ENCODE measurements at regions not wholly inside any gene's neighbourhood (a gene's known extent, or its start where the extent isn't known, plus 50 kb on each side); places are given as distances from the start of the nearest gene placed in this dataset.
A peak's percentile ranks its signal among the peaks of the same experiment; 100 is the strongest.

DNA sequence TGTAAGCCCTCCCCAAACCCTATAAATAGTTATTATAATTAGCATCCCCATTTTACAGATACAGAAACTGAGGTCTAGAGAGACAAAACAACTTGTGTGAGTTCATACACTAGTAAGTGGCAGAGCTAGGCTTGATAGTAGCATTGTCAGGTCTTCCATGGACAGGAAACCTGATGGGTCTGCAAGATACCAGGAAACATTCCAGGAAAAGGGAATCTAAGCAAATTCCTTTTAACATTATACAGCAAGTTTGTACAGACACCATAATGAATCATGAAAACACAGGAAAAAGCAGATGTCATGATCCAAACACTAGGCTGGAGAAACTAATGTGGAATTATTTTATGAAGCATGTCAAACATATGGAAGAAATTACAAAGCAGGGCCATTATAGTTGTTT, 89.1 kb upstream of the KCNK2 start:
- no peak overlapping the region for H3K9ac ChIP-seq (ENCODE audit: low read depth, low read length)
- CTCF ChIA-PET = no interaction called here
- peak overlapping the region; percentile 75 for H2BK5ac ChIP-seq (ENCODE audit: low read depth, low read length, poor library complexity, severe bottlenecking)
- H2AFZ ChIP-seq (replicated peaks; ENCODE audit: low read length, poor library complexity) = no peak overlapping the region
- H3K4me3 ChIP-seq (ENCODE audit: insufficient read depth, low read depth, low read length) = no peak overlapping the region
- peak overlapping the region; percentile 89; the same call in 2 of the 3 replicates for H2BK15ac ChIP-seq (ENCODE audit: low read depth, low read length)
- POLR2A ChIA-PET (ENCODE audit: unreplicated experiment) = no interaction called here
- 0 out of 2 replicates have a peak, but pooled peaks cover 3% of the 10 kb centered on the region for H3K9me1 ChIP-seq (ENCODE audit: insufficient read depth, low read length)
- no peak overlapping the region for H2AK9ac ChIP-seq (replicated peaks; ENCODE audit: low read depth, low read length, poor library complexity)
- peaks cover 7% of the 10 kb centered on the region; the same call in 1 of the 2 replicates for H3K4me1 ChIP-seq (ENCODE audit: control insufficient read depth, insufficient read depth, low read length)
- no peaks in the 10 kb centered on the region for H3K9me3 ChIP-seq (ENCODE audit: control insufficient read depth, insufficient read depth, low read length)
- no peaks in the 10 kb centered on the region for H4K20me1 ChIP-seq (ENCODE audit: insufficient read depth, low read length)
- intact Hi-C loops (cut with micrococcal nuclease) = no loop called here
- peak overlapping the region; percentile 72; the same call in 1 of the 2 replicates for H3K4ac ChIP-seq (ENCODE audit: low read depth, low read length)
- peak overlapping the region; percentile 30 to 68; a peak in 2 of 4 replicates for H4K8ac ChIP-seq (ENCODE audit: low read depth in 2 of 2, low read length in 2 of 2)
- peak overlapping the region; percentile 53; the same call in 1 of the 2 replicates for H4K91ac ChIP-seq (ENCODE audit: insufficient read depth, low read depth, low read length)
- H3K56ac ChIP-seq (ENCODE audit: extremely low read depth, insufficient read depth, low read length) = no peak overlapping the region
- ATAC-seq (ENCODE audit: low read depth) (peak; percentile 33; the same call in 1 of the 2 replicates), DNase-seq (peak; percentile 82)
- H3K27me3 ChIP-seq (ENCODE audit: control insufficient read depth, insufficient read depth, low read length) = no peaks in the 10 kb centered on the region
- in situ Hi-C loops (cut with MboI; ENCODE audit: low sequenced_read_pairs) = no loop called here
- no peak overlapping the region for H3K4me2 ChIP-seq (ENCODE audit: low read depth, low read length)
- H2AK5ac ChIP-seq (ENCODE audit: low read depth, low read length) = 0 out of 2 replicates have a peak overlapping the region, but pooled peaks have one; percentile 2
- H3K18ac ChIP-seq (ENCODE audit: low read depth, low read length) = no peak overlapping the region; the same call in 1 of the 2 replicates
- dilution Hi-C loops (cut with HindIII; ENCODE audit: low sequenced_read_pairs, unreplicated experiment) = no loop called here
- TF ChIP-seq RCOR1 (IDR thresholded peaks at IDR 0.05; ENCODE audit: insufficient replicate concordance, low read length) (peak; percentile 96), MAZ (IDR thresholded peaks at IDR 0.05; ENCODE audit: borderline replicate concordance, low read depth, low read length) (no peak)
- peak overlapping the region; percentile 88; the same call in 1 of the 2 replicates for H2BK120ac ChIP-seq (ENCODE audit: low read depth, low read length)
- H3K23ac ChIP-seq (ENCODE audit: low read depth, low read length) = no peak overlapping the region
- H3K79me1 ChIP-seq (ENCODE audit: low read depth in 1 of 2, low read length in 2 of 2) = no peaks in the 10 kb centered on the region
- H3K27ac ChIP-seq (ENCODE audit: insufficient read depth, low read length) = no peak overlapping the region
- peak overlapping the region; percentile 76; the same call in 1 of the 2 replicates for H2BK20ac ChIP-seq (ENCODE audit: low read depth, low read length)
- peak overlapping the region; percentile 56; the same call in 1 of the 2 replicates for H3K14ac ChIP-seq (replicated peaks; ENCODE audit: low read depth, low read length)
- H4K5ac ChIP-seq (ENCODE audit: low read depth, low read length) = no peak overlapping the region; the same call in 1 of the 2 replicates
- no TSS peak for BruUV-seq (replicated peaks)
- no peaks in the 10 kb centered on the region for H3K36me3 ChIP-seq (ENCODE audit: control insufficient read depth, insufficient read depth, low read length)

Data from IMR-90 (cell line).